Raji (cell line): ENCODE measurements at regions not wholly inside any gene's neighbourhood (a gene's known extent, or its start where the extent isn't known, plus 50 kb on each side); places are given as distances from the start of the nearest gene placed in this dataset.

ENCODE experiments used
- POLR2A ChIP-seq: IDR thresholded peaks from 2 replicates; pipeline ENCODE4 v1.6.1; 2011; ENCODE audit warnings: low read depth, low read length, control low read depth; ENCODE audit not compliant: insufficient read depth

DNA sequence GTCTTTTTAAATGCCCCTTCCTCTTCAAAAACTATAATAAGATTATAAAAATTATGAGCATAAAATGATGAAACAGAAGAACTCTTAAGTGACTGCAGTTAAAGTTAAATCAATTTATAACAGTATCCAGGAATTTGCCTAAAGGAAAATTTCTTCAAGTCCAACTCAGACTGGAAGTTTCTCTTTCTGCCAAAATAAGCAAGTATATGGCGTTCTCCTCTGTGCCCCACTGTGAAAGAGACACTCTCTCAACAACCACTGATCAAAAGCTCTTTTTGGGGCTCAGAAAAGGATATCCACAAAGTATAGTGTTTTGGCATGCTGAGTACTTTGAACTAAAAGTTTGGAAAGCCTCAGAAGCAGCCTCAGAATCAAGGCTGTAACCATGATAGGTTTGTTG lies 139.9 kb downstream of the SKIDA1 start:
- TF ChIP-seq POLR2A = no peak

DNA sequence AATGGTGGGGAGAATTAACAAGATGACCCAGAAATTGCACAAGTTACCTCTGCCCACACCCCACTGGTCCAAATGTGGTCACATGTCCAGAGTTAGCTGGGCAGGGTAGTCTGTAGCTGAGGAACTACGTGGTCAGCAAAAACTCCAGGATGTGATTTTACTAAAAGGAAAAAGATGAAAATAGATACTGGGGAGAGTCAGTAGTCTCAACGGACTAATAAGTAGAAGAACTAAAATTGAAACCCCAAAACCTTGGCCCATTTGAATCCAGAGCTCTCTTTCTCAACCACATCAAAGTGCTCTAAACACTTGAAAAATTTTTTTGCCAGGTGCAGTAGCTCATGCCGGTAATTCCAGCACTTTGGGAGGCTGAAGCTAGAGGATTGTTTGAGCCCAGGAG lies 146.3 kb downstream of the SKIDA1 start:
- TF ChIP-seq POLR2A = no peak

DNA sequence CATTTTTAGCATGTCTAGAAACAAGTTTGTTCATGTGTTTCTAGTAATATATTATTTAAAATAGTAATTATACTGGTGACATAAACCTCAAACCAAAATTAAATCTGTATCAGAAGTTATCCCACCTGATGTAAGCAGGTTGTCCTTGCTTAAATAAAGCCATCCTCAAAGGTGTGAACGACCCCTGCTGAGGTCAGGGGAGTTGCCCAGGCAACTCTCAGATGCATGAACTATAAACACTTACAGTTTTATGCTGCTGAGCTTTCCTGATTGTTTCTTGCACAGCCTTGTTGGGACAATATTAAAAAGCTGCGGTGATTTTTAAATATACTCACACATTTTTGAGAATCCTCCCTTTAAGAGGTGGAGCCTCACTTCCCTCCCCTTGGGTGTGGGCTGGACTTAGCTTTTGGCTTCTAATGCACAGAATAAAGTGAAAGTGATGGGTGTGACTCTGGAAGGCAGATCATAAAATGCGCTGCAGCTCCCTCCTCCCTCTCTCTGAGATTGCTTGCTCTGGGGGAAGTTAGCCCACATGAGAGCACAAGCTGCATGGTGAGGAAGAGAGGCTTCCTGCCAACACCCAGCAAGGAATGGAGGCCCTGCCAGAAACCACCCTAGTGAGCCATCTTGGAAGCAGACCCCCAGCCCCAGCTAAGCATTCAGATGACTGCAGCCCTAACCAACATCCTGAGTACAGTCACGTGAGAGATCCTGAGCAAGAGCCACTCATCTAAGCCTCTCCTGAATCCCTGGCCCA lies 152.7 kb downstream of the SKIDA1 start:
- TF ChIP-seq POLR2A = peak; percentile 65

DNA sequence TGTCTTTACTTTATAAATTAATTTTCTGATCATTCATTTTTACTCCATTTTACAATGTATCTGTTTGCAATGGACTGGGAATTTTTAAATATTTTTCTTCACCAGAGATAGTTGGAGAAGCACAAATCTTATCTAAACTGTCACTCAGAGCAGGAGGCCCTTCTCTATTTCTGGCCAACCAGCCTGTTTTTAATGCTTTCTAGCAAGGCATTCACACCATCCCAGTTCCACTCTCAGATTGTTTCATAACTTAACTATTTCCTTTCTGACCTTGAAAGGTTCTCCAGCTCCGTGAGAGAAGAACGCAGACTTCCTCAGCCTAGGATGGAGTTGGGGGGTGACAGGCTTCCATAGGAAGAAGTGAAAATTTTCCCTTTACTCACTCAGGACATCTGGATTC lies 155.8 kb downstream of the SKIDA1 start:
- no peak for TF ChIP-seq POLR2A

DNA sequence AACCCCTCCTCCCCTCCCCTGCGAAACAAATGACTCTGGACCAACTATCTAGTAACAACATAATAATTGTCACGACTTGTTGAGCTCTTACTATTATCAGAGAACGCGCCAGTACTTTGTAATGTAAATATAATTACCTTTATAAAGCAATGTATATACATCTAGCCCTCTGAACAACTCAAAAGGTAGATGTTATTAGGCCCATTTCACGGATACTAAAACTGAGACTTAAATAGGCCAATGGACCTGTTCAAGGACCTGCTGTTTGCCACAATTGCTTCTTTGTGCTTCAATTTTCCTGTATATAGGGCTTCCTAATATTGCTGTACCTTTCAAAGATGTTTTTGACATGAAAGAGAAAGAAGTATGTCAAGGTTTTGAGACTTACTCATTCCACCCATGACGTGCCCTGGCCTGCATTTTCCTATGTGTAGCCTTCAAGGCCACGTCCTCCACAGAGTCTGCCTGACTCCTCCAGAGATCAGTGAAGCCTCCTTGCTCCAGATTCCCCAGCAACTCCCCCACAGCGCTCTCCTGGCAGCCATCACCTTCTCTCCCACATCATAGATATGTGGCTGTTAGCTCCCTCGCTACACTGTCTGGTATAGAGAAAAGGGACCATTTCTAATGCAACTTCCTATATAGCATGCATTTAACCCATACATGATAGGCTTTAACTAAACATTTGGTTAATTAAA lies 156.6 kb downstream of the SKIDA1 start:
- TF ChIP-seq POLR2A = no peak

DNA sequence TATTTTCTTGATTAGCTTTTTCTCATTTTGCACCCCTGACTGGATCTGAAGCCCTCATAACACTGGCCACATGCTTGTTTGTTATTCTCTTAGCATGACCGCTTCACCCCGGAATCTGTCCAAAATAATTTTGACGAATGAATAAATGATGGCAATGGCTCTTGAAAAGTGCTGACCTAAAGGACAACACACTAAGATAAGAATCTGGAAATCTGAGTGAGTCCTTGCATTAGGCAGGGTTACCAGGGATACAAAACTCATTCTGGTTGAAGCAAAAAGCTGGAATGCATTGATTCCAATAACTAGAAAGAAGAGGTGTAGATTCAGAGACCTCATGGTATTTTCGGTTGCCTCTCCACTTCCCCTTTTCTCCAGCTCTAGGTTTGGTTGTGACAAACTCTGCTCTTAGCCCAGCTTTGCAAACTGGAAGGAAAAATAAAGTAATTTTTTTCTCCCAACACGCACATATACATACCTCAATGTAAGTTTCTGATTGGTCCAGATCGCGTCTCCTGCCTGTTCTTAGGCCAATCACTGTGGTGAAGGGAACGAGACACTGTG lies 157.4 kb downstream of the SKIDA1 start:
- no peak for TF ChIP-seq POLR2A

DNA sequence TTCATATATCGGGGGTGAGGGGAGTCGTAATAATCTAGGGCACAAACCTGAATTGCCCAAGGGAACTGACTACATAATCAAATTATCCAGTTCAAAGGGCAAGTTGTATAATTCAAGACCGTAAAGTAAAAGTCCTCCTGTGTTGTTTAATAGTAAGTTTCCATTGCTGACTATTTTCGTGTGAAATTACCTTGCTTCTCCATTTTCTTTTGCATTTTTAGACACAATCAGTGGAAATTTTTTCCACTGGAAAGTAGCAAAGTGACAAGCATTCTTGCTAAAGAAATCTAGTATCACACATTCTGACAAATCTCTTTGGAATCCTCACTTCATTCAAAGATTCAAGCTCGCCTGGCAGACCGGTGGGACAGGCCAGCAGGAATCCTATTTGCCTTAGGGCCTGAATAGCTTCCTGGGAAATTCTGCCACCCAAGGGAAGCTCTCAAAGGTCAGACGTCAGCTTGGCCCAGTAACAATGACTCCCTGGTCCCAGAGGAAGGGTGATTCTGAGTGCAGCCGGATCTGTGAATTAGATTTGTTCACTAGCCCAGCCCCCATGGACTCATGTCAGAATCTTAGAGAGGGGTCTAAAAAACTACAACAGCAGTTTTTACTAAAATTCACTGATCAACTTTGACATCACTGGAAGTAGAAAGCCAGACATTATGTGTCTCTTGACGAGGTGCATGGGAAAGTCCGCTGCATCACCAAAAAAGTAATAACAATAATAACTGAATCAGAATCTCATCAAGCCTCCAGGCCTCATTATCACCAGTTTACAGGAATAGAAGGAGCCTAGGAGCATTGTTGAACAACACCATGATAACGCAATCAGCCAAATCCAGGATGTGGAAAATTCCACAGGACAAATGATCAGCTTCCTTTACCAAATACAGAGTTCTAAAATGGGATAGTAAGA lies 161.0 kb downstream of the SKIDA1 start:
- no peak for TF ChIP-seq POLR2A

DNA sequence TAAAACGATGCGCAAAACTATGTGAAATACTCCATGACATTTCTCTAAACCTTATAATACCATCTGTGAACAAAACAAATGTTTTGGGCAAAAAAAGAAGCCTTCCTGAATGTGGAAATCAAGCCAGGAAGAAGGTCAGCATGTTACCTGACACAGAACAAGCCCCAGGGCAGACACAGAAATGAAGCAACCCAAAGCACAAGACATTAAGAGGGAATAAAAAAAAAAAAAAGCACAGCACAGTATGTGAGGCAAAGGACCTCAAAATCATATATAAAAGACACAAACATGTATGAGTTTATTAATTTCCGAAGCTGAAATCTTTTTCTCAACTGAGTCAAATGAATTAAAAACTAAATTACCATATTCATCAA lies 161.8 kb downstream of the SKIDA1 start:
- no peak for TF ChIP-seq POLR2A

DNA sequence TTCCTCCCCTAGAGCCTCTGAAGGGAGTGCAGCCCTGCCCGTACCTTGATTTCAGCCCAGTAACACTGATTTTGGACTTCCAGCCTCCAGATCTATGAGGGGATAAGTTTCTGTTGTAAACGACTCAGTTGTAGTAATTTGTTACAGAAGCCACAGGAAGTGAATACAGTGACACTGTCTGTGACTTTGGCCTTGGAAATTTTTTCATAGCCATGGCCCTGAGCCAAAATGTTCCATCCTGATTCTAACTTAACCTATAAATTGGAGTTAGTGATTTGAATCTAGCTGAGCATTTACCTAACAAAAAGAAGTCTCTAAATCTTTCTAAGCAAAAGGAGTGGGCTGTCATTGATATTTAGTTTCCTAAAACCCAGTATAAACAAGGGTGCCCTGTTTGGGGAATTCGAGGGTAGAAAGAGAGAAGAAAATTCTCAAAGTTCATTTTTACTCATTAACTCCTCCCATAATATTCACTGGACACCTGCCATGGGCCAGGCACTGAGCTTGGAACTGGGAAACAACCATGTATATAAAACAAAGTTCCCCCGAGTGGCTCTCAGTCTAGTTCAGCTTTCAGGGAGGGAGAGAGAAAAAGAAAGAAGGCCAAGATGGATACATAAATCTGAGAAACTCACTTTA lies 162.3 kb downstream of the SKIDA1 start:
- TF ChIP-seq POLR2A = no peak

DNA sequence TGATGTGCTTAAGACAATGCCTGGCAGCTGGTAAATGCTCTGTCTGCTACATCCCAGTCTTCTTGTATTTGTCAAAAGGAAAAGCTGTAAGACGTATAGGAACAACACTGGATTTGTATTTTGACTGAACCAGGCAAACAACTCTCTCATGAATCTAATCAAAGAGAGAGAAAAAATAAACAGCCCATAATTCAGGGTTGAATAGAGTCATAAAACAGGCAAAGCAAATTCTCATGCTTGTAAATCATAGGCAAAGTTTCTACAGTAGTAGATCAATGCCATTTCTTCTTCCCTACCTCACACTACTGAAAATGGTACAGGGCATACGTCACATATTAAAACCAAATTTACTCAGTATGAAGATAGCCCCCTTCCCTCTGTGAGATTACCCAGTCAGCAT lies 166.3 kb downstream of the SKIDA1 start:
- no peak for TF ChIP-seq POLR2A

DNA sequence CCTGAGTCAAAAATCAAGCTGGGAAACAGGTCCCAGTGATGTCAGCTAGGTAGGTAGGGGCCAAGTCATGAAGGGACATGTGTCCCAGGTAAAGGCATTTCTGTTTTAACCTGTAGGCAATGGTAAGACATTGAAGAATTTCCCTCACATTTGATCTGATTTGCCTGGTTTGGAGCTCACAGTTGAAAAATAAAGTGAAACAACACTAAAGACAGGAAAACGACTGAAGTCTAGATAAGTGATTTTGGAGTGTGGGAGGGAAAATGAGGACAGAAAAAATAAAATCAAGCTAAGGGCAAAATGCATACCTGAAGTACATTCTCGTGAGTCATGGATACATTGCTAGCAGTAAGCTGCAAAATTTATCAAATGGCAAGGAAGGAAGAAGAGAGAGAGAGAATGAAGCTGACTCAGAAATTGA lies 169.9 kb downstream of the SKIDA1 start:
- no peak for TF ChIP-seq POLR2A

DNA sequence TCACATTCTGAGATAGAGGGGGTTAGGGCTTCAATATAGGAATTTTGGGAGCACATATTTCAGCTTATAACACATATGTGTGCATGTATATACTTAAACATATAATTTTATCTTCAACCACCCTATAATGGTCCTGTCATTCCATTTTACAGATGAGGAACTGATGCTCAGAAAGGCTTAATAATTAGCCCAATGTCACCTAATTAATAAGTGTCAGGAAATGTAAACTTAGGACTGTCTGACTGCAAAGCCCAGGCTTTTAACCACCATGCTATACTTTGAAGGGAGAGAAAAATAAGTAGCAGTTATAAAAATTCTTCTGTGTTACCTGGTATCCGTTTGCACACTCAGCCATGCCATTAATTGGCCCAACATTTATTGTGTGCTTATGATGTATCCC lies 172.6 kb downstream of the SKIDA1 start:
- no peak for TF ChIP-seq POLR2A

DNA sequence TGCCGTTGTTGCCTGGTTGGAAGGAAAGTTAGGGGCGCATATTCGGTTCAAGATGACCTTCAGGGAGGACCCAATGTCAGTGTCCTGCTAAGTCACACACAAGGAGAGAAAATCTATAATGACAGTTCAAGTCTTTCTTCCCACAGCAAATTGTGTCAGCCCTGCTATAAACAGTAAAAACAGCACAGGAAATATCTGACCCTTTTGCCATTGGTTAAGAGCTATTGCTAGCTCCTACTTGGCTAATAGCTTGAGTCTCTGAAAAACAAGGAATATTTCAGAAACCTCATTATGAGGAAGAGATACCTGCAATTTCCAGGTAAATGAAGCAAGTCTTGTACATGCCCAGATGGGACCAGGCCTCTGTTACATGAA lies 175.6 kb downstream of the SKIDA1 start:
- TF ChIP-seq POLR2A = no peak

DNA sequence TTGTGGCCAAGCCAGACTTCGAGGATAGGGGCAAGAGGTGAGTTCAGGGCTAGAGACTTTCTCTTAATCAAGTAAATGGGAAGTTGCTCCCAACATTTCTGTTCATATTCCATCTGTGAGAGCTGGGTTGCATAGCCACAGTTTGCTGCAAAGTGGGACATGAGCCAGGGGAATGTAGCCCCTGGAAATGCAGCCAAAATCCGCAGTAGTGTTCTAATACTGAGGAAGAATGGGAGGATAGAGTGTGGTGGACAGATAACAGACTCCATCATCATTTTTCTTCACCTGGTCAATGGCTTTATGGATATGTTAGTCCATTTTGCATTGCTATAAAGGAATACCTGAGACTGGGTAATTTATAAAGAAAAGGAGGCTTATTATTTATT lies 177.7 kb downstream of the SKIDA1 start:
- no peak for TF ChIP-seq POLR2A
